ENCODE measurements at regions not wholly inside any gene's neighbourhood (a gene's known extent, or its start where the extent isn't known, plus 50 kb on each side); places are given as distances from the start of the nearest gene placed in this dataset.
"Not testable (repeated sequence)": the region's sequence is repeated elsewhere in the genome, so short reads cannot be mapped to it uniquely, and the experiment has no call there.

DNA sequence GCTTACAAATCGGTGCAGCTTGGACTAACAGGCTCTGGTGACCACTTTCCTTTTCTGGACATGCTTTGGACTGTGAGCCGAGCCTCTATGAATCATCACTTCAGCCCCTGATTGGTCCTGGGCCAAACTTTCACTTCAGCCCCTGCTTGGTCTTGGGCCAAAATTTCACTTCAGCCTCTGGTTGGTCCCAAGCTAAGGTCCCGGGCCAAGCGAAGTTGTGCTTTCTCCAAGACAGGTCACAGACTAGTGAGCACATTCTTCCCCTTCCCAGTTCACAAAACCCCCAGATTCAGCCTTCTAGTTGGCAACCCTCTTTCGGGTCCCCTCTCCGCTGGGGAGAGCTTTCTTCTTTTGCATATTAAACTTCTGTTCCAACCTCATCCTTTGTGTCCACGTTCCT lies 171.0 kb upstream of the ZNG1E start:
- TF ChIP-seq SMARCC2 (IDR thresholded peaks at IDR 0.05); TAF1 (CRISPR knock-in tag; IDR thresholded peaks at IDR 0.05); PRDM10 (CRISPR knock-in tag; IDR thresholded peaks at IDR 0.05; ENCODE audit: low read depth); MLX (CRISPR knock-in tag; IDR thresholded peaks at IDR 0.05): not testable (repeated sequence)
- TF ChIP-seq, protein P1, sequence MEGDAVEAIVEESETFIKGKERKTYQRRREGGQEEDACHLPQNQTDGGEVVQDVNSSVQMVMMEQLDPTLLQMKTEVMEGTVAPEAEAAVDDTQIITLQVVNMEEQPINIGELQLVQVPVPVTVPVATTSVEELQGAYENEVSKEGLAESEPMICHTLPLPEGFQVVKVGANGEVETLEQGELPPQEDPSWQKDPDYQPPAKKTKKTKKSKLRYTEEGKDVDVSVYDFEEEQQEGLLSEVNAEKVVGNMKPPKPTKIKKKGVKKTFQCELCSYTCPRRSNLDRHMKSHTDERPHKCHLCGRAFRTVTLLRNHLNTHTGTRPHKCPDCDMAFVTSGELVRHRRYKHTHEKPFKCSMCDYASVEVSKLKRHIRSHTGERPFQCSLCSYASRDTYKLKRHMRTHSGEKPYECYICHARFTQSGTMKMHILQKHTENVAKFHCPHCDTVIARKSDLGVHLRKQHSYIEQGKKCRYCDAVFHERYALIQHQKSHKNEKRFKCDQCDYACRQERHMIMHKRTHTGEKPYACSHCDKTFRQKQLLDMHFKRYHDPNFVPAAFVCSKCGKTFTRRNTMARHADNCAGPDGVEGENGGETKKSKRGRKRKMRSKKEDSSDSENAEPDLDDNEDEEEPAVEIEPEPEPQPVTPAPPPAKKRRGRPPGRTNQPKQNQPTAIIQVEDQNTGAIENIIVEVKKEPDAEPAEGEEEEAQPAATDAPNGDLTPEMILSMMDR (CRISPR knock-in tag; IDR thresholded peaks at IDR 0.05): not testable (repeated sequence)

All from HepG2 (cell line).